Sigmoid colon (tissue), 6 donors: ENCODE measurements at regions not wholly inside any gene's neighbourhood (a gene's known extent, or its start where the extent isn't known, plus 50 kb on each side); places are given as distances from the start of the nearest gene placed in this dataset.
"Not testable (repeated sequence)": the region's sequence is repeated elsewhere in the genome, so short reads cannot be mapped to it uniquely, and the experiment has no call there.

Experiments used
- DNase-seq: peaks from one replicate; pipeline ENCODE4 v3.0.0-alpha.2; 2019
- H3K27ac ChIP-seq, 4 donors: fragments of 200-600 bp; sonication (generic); one replicate each; pipeline ENCODE4 v1.5.1; 2016 to 2019; ENCODE audit warnings: mild to moderate bottlenecking in 1 of 4
- H3K27me3 ChIP-seq, 3 donors: fragments of 200-600 bp; sonication (generic); one replicate each; pipeline ENCODE4 v1.5.1; 2019; ENCODE audit warnings: mild to moderate bottlenecking in 1 of 3
- H3K36me3 ChIP-seq, 4 donors: fragments of 200-600 bp; sonication (generic); one replicate each; pipeline ENCODE4 v1.5.1; 2016 to 2019
- H3K4me1 ChIP-seq, 4 donors: fragments of 200-600 bp; sonication (generic); one replicate each; pipeline ENCODE4 v1.5.1; 2017 to 2019
- H3K4me3 ChIP-seq, 4 donors: fragments of 200-600 bp; sonication (generic); one replicate each; pipeline ENCODE4 v1.5.1; 2017 to 2019; ENCODE audit warnings: mild to moderate bottlenecking in 2 of 4, moderate library complexity in 1 of 4
- H3K9me3 ChIP-seq, 4 donors: fragments of 200-600 bp in 3 of 4; sonication (generic) in 3 of 4; one replicate each; pipeline versions ENCODE4 v1.5.1 to v1.6.1; 2013 to 2019
- CTCF ChIP-seq, 4 experiments: fragments of 450-650 bp in 3 of 4; fragments of 200-600 bp in 1 of 4; IDR thresholded peaks; one replicate each; pipeline ENCODE4 v1.5.1; 2016 to 2019; ENCODE audit warnings: antibody characterized with exemption in 4 of 4, mild to moderate bottlenecking in 3 of 4, moderate library complexity in 2 of 4
- EP300 ChIP-seq, 4 donors: sonication (generic); formaldehyde crosslinking; IDR thresholded peaks; one replicate each; pipeline ENCODE4 v1.6.1; 2017; ENCODE audit warnings: antibody characterized with exemption in 4 of 4
- POLR2A ChIP-seq, 2 donors: fragments of 450-650 bp; IDR thresholded peaks; one replicate each; pipeline ENCODE4 v1.6.1; 2016; ENCODE audit warnings: antibody characterized with exemption in 2 of 2, mild to moderate bottlenecking in 2 of 2, moderate library complexity in 2 of 2
- POLR2AphosphoS5 ChIP-seq, 4 donors: sonication (generic); formaldehyde crosslinking; IDR thresholded peaks; one replicate each; pipeline ENCODE4 v1.6.1; 2017; ENCODE audit warnings: antibody characterized with exemption in 4 of 4
- WGBS, 2 donors: extraction: QIAGEN DNeasy Blood & Tissue Kit; methylation state at CpG; one replicate each; pipeline ENCODE4 v1.1.7; 2013; 5-methylcytosine and 5-hydroxymethylcytosine counted together
- intact Hi-C: fragments of 100-400 bp; cut with DNase I; formaldehyde crosslinking; loops from one replicate; pipeline ENCODE4 v1.15.1; 2023
- donor health status: healthy with polysubstance abuse.
- donor health status: healthy.

GRCh38 chr5:60060389-60060788 lies 166.9 kb upstream of the PDE4D start:
- Histone ChIP-seq H3K4me3 (no peak overlapping the region), H3K27me3 (no peaks in the 10 kb centered on the region), H3K27ac (no peak overlapping the region), H3K4me1 (no peaks in the 10 kb centered on the region), H3K36me3 (no peaks in the 10 kb centered on the region), H3K9me3 (no peaks in the 10 kb centered on the region)
- DNase-seq, result no peak
- TF ChIP-seq EP300 (IDR thresholded peaks at IDR 0.05), result no peak
- TF ChIP-seq POLR2AphosphoS5 (IDR thresholded peaks at IDR 0.05), result no peak
- no peak for TF ChIP-seq POLR2A (IDR thresholded peaks at IDR 0.05)
- TF ChIP-seq CTCF (IDR thresholded peaks at IDR 0.05), result no peak
- intact Hi-C loops, result no loop called here

- Histone ChIP-seq H3K4me3 (no peak overlapping the region), H3K27me3 (no peaks in the 10 kb centered on the region), H3K27ac (no peak overlapping the region), H3K36me3 (no peaks in the 10 kb centered on the region), H3K9me3 (no peaks in the 10 kb centered on the region), H3K4me1 (no peaks in the 10 kb centered on the region)
- intact Hi-C loops, result no loop called here
- TF ChIP-seq CTCF (IDR thresholded peaks at IDR 0.05) (no peak), POLR2AphosphoS5 (IDR thresholded peaks at IDR 0.05) (no peak), EP300 (IDR thresholded peaks at IDR 0.05) (no peak), POLR2A (IDR thresholded peaks at IDR 0.05) (no peak)
- no peak for DNase-seq
- 89 to 90% methylated on average over 4 of the region's 4 CpGs for WGBS, 2 donors
These were observed 162.7 kb upstream of the PDE4D start for GRCh38 chr5:60056191-60056590.

- Histone ChIP-seq H3K9me3 (no peaks in the 10 kb centered on the region), H3K27me3 (no peaks in the 10 kb centered on the region), H3K27ac (no peak overlapping the region), H3K36me3 (no peaks in the 10 kb centered on the region), H3K4me3 (no peak overlapping the region), H3K4me1 (no peaks in the 10 kb centered on the region)
- intact Hi-C loops, result no loop called here
- no peak for TF ChIP-seq CTCF (IDR thresholded peaks at IDR 0.05)
- TF ChIP-seq POLR2AphosphoS5 (IDR thresholded peaks at IDR 0.05), result no peak
- no peak for TF ChIP-seq POLR2A (IDR thresholded peaks at IDR 0.05)
- TF ChIP-seq EP300 (IDR thresholded peaks at IDR 0.05), result no peak
- DNase-seq, result no peak
These were observed 161.6 kb upstream of the PDE4D start for GRCh38 chr5:60055168-60055567.

- 38 to 67% methylated on average over 6 of the region's 6 CpGs for WGBS, 2 donors
- intact Hi-C loops, result not testable (repeated sequence)
These were observed 148.6 kb upstream of the PDE4D start for GRCh38 chr5:60041996-60042664.

GRCh38 chr5:60041508-60041907 lies 148.0 kb upstream of the PDE4D start:
- H3K27me3 ChIP-seq, H3K9me3 ChIP-seq, H3K27ac ChIP-seq, H3K4me3 ChIP-seq, H3K36me3 ChIP-seq, DNase-seq, intact Hi-C loops, H3K4me1 ChIP-seq: not testable (repeated sequence)
- 88 to 89% methylated on average over 8 of the region's 8 CpGs for WGBS, 2 donors

More at GRCh38 chr5:60041996-60042664, 148.6 kb upstream of the PDE4D start:
- not testable (repeated sequence) for H3K4me3 ChIP-seq, H3K36me3 ChIP-seq, H3K27ac ChIP-seq, H3K4me1 ChIP-seq, H3K27me3 ChIP-seq, H3K9me3 ChIP-seq
- peak; percentile 60 for DNase-seq

- H3K4me1 ChIP-seq, result no peaks in the 10 kb centered on the region
- WGBS, 2 donors, result 47 to 57% methylated on average over 6 of the region's 6 CpGs
- H3K36me3 ChIP-seq, result no peaks in the 10 kb centered on the region
- no peak overlapping the region for H3K27ac ChIP-seq
- intact Hi-C loops, result no loop called here
- H3K9me3 ChIP-seq, result no peaks in the 10 kb centered on the region
- TF ChIP-seq EP300 (IDR thresholded peaks at IDR 0.05), result no peak
- TF ChIP-seq POLR2AphosphoS5 (IDR thresholded peaks at IDR 0.05), result no peak
- TF ChIP-seq POLR2A (IDR thresholded peaks at IDR 0.05), result no peak
- TF ChIP-seq CTCF (IDR thresholded peaks at IDR 0.05), result no peak
- H3K4me3 ChIP-seq, result no peak overlapping the region
- DNase-seq, result no peak
- no peaks in the 10 kb centered on the region for H3K27me3 ChIP-seq
These were observed 142.8 kb upstream of the PDE4D start for GRCh38 chr5:60036192-60036938.
